ENCODE measurements at regions not wholly inside any gene's neighbourhood (a gene's known extent, or its start where the extent isn't known, plus 50 kb on each side); places are given as distances from the start of the nearest gene placed in this dataset.
A peak's percentile ranks its signal among the peaks of the same experiment; 100 is the strongest.

GRCh38 chr2:104547221-104547620 is 306.7 kb upstream of the POU3F3 start:
- Histone ChIP-seq H3K4me1 (no peaks in the 10 kb centered on the region), H3K4me3 (no peak overlapping the region), H3K27me3 (no peaks in the 10 kb centered on the region), H3K27ac (no peak overlapping the region), H3K9me3 (no peaks in the 10 kb centered on the region), H3K36me3 (no peaks in the 10 kb centered on the region)
- 77 to 89% methylated on average over 4 to 7 of the region's 7 CpGs for WGBS, 2 donors
- ATAC-seq (ENCODE audit: low FRiP score in 2 of 2) (no peak), DNase-seq (peak in 1 of 2 donors; percentile 56)
- TF ChIP-seq EP300 (IDR thresholded peaks at IDR 0.05) (no peak), POLR2AphosphoS5 (IDR thresholded peaks at IDR 0.05) (no peak), POLR2A (IDR thresholded peaks at IDR 0.05) (no peak)

- Histone ChIP-seq H3K4me1 (no peaks in the 10 kb centered on the region), H3K27ac (no peak overlapping the region), H3K36me3 (no peaks in the 10 kb centered on the region), H3K4me3 (no peak overlapping the region), H3K27me3 (no peaks in the 10 kb centered on the region), H3K9me3 (no peaks in the 10 kb centered on the region)
- ATAC-seq (ENCODE audit: low FRiP score in 2 of 2) (no peak), DNase-seq (no peak)
- TF ChIP-seq POLR2A (IDR thresholded peaks at IDR 0.05): no peak
- no peak for TF ChIP-seq POLR2AphosphoS5 (IDR thresholded peaks at IDR 0.05)
- TF ChIP-seq CTCF (IDR thresholded peaks at IDR 0.05): no peak
- TF ChIP-seq EP300 (IDR thresholded peaks at IDR 0.05): no peak
- 64 to 68% methylated on average over 8 of the region's 8 CpGs for WGBS, 2 donors
These were observed 292.7 kb upstream of the POU3F3 start for GRCh38 chr2:104561251-104561650.

GRCh38 chr2:104562537-104562936 is 291.4 kb upstream of the POU3F3 start:
- no peak for DNase-seq
- no peaks in the 10 kb centered on the region for H3K27me3 ChIP-seq
- TF ChIP-seq EP300 (IDR thresholded peaks at IDR 0.05): no peak
- no peak for TF ChIP-seq POLR2A (IDR thresholded peaks at IDR 0.05)
- no peak for TF ChIP-seq CTCF (IDR thresholded peaks at IDR 0.05)
- TF ChIP-seq POLR2AphosphoS5 (IDR thresholded peaks at IDR 0.05): no peak
- 50 to 52% methylated on average over 3 of the region's 3 CpGs for WGBS, 2 donors
- H3K4me1 ChIP-seq: no peaks in the 10 kb centered on the region
- H3K4me3 ChIP-seq: no peak overlapping the region
- no peak for ATAC-seq (ENCODE audit: low FRiP score in 2 of 2)
- H3K9me3 ChIP-seq: no peaks in the 10 kb centered on the region
- H3K27ac ChIP-seq: no peak overlapping the region
- H3K36me3 ChIP-seq: no peaks in the 10 kb centered on the region

- H3K27me3 ChIP-seq: no peaks in the 10 kb centered on the region
- H3K4me3 ChIP-seq: no peak overlapping the region
- ATAC-seq (ENCODE audit: low FRiP score in 2 of 2) (no peak), DNase-seq (no peak)
- no peaks in the 10 kb centered on the region for H3K36me3 ChIP-seq
- no peaks in the 10 kb centered on the region for H3K9me3 ChIP-seq
- H3K4me1 ChIP-seq: no peaks in the 10 kb centered on the region
- WGBS, 2 donors: 76% methylated on average over 8 of the region's 8 CpGs
- H3K27ac ChIP-seq: no peak overlapping the region
- TF ChIP-seq CTCF (IDR thresholded peaks at IDR 0.05) (no peak), EP300 (IDR thresholded peaks at IDR 0.05) (no peak), POLR2A (IDR thresholded peaks at IDR 0.05) (no peak), POLR2AphosphoS5 (IDR thresholded peaks at IDR 0.05) (no peak)
These were observed 290.4 kb upstream of the POU3F3 start for GRCh38 chr2:104563398-104563996.

GRCh38 chr2:104568247-104568646 is 285.7 kb upstream of the POU3F3 start:
- whole genome bisulfite sequencing, 2 donors: 95 to 99% methylated on average over 4 of the region's 4 CpGs
- no peak overlapping the region for H3K4me3 ChIP-seq
- H3K36me3 ChIP-seq: no peaks in the 10 kb centered on the region
- no peak for DNase-seq
- H3K27ac ChIP-seq: no peak overlapping the region
- TF ChIP-seq EP300 (IDR thresholded peaks at IDR 0.05): no peak
- TF ChIP-seq POLR2AphosphoS5 (IDR thresholded peaks at IDR 0.05): no peak
- TF ChIP-seq CTCF (IDR thresholded peaks at IDR 0.05): no peak
- no peak for TF ChIP-seq POLR2A (IDR thresholded peaks at IDR 0.05)
- no peaks in the 10 kb centered on the region for H3K27me3 ChIP-seq
- ATAC-seq (ENCODE audit: low FRiP score in 2 of 2): no peak
- no peaks in the 10 kb centered on the region for H3K4me1 ChIP-seq
- H3K9me3 ChIP-seq: no peaks in the 10 kb centered on the region

Data from upper lobe of left lung (tissue), 6 donors.